HUES6 (cell line): ENCODE measurements at regions not wholly inside any gene's neighbourhood (a gene's known extent, or its start where the extent isn't known, plus 50 kb on each side); places are given as distances from the start of the nearest gene placed in this dataset.

Source experiments
- H3K27ac ChIP-seq: 2 replicates; pipeline ENCODE4 v1.7.0; 2013; ENCODE audit warnings: low read depth, mild to moderate bottlenecking, low read length, inconsistent platforms
- H3K27me3 ChIP-seq: 2 replicates; pipeline ENCODE4 v1.6.1; 2013; ENCODE audit warnings: low read length; ENCODE audit not compliant: control insufficient read depth, insufficient read depth
- H3K36me3 ChIP-seq: 2 replicates; pipeline ENCODE4 v1.6.1; 2013; ENCODE audit warnings: low read length; ENCODE audit not compliant: control insufficient read depth, insufficient read depth
- H3K4me1 ChIP-seq: 2 replicates; pipeline ENCODE4 v1.6.1; 2013; ENCODE audit warnings: low read length; ENCODE audit not compliant: control insufficient read depth, insufficient read depth
- H3K4me3 ChIP-seq: 2 replicates; pipeline ENCODE4 v1.5.1; 2013; ENCODE audit warnings: low read depth, low read length
- H3K9ac ChIP-seq: one replicate; pipeline ENCODE4 v1.6.1; 2013; ENCODE audit warnings: mild to moderate bottlenecking, low read length
- H3K9me3 ChIP-seq: 2 replicates; pipeline ENCODE4 v1.6.1; 2013; ENCODE audit warnings: low read depth, low read length; ENCODE audit not compliant: control insufficient read depth, insufficient read depth

- no peak overlapping the region for H3K27ac ChIP-seq
- H3K4me1 ChIP-seq: peaks cover 19% of the 10 kb centered on the region
- no peaks in the 10 kb centered on the region for H3K36me3 ChIP-seq
- no peaks in the 10 kb centered on the region for H3K27me3 ChIP-seq
- H3K9ac ChIP-seq: no peak overlapping the region
- H3K4me3 ChIP-seq: no peak overlapping the region
- no peaks in the 10 kb centered on the region for H3K9me3 ChIP-seq
Observed at GRCh38 chr3:72579581-72580245, 268.5 kb downstream of the SHQ1 start.

- no peak overlapping the region for H3K4me3 ChIP-seq
- H3K9ac ChIP-seq: no peak overlapping the region
Observed at GRCh38 chr3:72579191-72579580, 269.1 kb downstream of the SHQ1 start.

GRCh38 chr3:72577190-72577589, 271.1 kb downstream of the SHQ1 start:
- Histone ChIP-seq H3K9me3 (no peaks in the 10 kb centered on the region), H3K27me3 (no peaks in the 10 kb centered on the region), H3K4me1 (peaks cover 11% of the 10 kb centered on the region), H3K4me3 (no peak overlapping the region), H3K9ac (no peak overlapping the region), H3K36me3 (no peaks in the 10 kb centered on the region), H3K27ac (no peak overlapping the region)

More at GRCh38 chr3:72579191-72579580, 269.1 kb downstream of the SHQ1 start:
- H3K27me3 ChIP-seq: no peaks in the 10 kb centered on the region
- H3K27ac ChIP-seq: no peak overlapping the region
- peaks cover 19% of the 10 kb centered on the region for H3K4me1 ChIP-seq
- H3K36me3 ChIP-seq: no peaks in the 10 kb centered on the region
- H3K9me3 ChIP-seq: no peaks in the 10 kb centered on the region

GRCh38 chr3:72576563-72576962, 271.7 kb downstream of the SHQ1 start:
- Histone ChIP-seq H3K9me3 (no peaks in the 10 kb centered on the region), H3K27me3 (no peaks in the 10 kb centered on the region), H3K9ac (no peak overlapping the region), H3K4me3 (no peak overlapping the region), H3K27ac (no peak overlapping the region), H3K36me3 (no peaks in the 10 kb centered on the region), H3K4me1 (peaks cover 13% of the 10 kb centered on the region)

DNA sequence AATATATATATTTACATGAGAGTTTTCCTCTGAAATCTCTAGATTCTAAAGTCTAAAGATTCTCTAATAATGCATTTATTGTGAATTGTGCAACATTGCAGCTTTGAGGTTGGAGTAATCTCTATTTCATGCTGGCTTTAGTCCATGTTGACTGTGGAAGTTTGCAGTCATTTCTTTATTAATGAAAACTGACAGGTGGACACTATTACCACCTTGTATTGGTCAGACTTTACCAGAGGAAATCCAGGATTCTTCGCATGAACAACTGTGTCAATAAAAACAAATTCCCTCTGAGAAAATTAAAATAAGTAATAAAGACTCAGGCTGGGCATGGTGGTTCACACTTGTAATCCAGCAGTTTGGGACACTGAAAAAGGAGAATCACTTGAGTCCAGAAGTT, 274.1 kb downstream of the SHQ1 start:
- H3K27me3 ChIP-seq: no peaks in the 10 kb centered on the region
- no peak overlapping the region for H3K27ac ChIP-seq
- H3K4me3 ChIP-seq: no peak overlapping the region
- H3K4me1 ChIP-seq: peaks cover 17% of the 10 kb centered on the region; the same call in 1 of the 2 replicates
- no peak overlapping the region for H3K9ac ChIP-seq
- H3K36me3 ChIP-seq: no peaks in the 10 kb centered on the region
- no peaks in the 10 kb centered on the region for H3K9me3 ChIP-seq

DNA sequence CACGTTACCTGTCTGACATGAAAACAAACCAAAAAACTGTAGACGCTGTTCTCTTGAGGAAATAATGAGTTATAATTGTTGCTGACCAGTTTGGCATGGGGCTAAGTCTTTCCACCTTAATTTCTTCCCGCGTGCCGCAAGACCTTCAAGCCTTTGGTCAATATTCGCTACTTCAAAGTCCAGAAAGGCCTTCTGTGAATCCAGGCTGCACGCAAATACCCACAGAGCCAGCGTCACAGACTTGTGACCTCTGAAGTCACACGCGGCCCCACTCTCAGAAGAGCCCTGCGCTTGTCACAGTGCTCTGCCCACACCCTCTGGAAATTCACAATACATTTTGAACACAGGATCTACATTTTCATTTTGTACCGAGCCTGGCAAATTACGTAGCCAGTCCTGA, 275.2 kb downstream of the SHQ1 start:
- no peak overlapping the region for H3K27ac ChIP-seq
- no peak overlapping the region for H3K9ac ChIP-seq
- H3K9me3 ChIP-seq: no peaks in the 10 kb centered on the region
- H3K36me3 ChIP-seq: no peaks in the 10 kb centered on the region
- no peak overlapping the region for H3K4me3 ChIP-seq
- H3K27me3 ChIP-seq: no peaks in the 10 kb centered on the region
- peaks cover 17% of the 10 kb centered on the region; the same call in 1 of the 2 replicates for H3K4me1 ChIP-seq

DNA sequence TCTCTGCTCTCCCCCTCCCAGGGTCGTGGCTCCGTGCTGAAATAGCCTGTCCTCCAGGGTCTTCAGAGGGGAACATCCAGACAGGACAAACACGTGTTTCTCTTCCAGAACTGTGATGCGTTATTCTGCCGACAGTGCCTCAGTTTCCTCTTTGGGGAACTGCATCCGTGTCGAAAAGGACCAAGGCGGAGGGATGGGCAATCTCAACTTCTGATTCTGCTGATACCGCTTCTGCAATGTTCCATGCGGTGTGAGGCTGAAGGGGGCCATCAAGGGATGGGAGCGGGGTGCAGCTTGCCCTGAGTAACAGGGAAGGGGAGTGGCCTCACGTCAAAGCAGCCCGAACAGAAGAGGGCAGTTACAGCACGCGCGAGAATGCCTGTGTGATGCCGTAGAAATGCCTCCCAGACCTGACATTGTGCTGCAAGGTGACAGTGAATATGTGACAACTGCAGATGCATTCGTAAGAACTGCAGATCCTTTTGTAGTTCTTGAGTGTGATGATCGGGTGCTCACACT, 275.7 kb downstream of the SHQ1 start:
- Histone ChIP-seq H3K36me3 (no peaks in the 10 kb centered on the region), H3K9me3 (no peaks in the 10 kb centered on the region), H3K4me3 (no peak overlapping the region), H3K4me1 (peaks cover 17% of the 10 kb centered on the region; the same call in 1 of the 2 replicates), H3K9ac (no peak overlapping the region), H3K27ac (no peak overlapping the region), H3K27me3 (no peaks in the 10 kb centered on the region)

GRCh38 chr3:72571638-72572114, 276.6 kb downstream of the SHQ1 start:
- Histone ChIP-seq H3K4me3 (no peak overlapping the region), H3K36me3 (no peaks in the 10 kb centered on the region), H3K27me3 (no peaks in the 10 kb centered on the region), H3K27ac (no peak overlapping the region), H3K9ac (no peak overlapping the region), H3K9me3 (no peaks in the 10 kb centered on the region), H3K4me1 (peaks cover 17% of the 10 kb centered on the region; the same call in 1 of the 2 replicates)

- no peak overlapping the region for H3K27ac ChIP-seq
Observed at GRCh38 chr3:72571052-72571451, 277.2 kb downstream of the SHQ1 start.

DNA sequence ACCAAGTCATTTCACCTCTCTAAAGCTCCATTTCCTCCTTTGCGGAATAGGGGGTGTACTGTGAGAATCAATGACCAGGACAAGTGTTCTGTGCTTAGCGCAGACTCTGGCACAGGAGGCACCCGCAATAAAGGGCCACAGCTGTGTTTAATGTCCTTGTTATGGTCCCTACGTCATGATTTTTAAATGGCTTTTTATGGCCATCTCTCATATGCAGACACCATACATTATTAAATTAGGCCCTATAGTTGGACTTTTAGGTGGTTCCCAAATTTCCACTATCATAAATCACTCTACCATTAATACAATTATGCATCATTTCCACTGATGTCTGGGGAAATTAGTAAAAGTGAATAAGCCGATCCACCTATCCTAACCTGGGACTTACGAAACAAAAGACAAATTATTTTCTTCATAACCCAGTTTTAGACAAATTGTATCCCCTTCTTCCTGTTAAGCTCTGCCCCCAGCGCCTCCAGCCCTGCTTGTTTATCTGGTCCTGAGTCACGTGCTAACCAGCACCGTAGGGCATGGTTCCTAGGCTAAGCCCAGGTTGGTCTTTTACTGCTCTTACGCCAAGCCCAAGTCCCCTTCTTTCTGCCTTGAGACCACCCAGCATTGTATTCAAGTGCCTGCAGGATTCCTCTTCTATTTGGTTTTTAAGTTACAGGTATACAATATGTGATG, 278.3 kb downstream of the SHQ1 start:
- no peak overlapping the region for H3K27ac ChIP-seq
- no peaks in the 10 kb centered on the region for H3K36me3 ChIP-seq
- peaks cover 23% of the 10 kb centered on the region; the same call in 1 of the 2 replicates for H3K4me1 ChIP-seq
- no peak overlapping the region for H3K9ac ChIP-seq
- H3K27me3 ChIP-seq: no peaks in the 10 kb centered on the region
- H3K9me3 ChIP-seq: no peaks in the 10 kb centered on the region
- H3K4me3 ChIP-seq: no peak overlapping the region

More at GRCh38 chr3:72571052-72571451, 277.2 kb downstream of the SHQ1 start:
- Histone ChIP-seq H3K36me3 (no peaks in the 10 kb centered on the region), H3K27me3 (no peaks in the 10 kb centered on the region), H3K9me3 (no peaks in the 10 kb centered on the region), H3K4me3 (no peak overlapping the region), H3K9ac (no peak overlapping the region), H3K4me1 (peaks cover 17% of the 10 kb centered on the region; the same call in 1 of the 2 replicates)

DNA sequence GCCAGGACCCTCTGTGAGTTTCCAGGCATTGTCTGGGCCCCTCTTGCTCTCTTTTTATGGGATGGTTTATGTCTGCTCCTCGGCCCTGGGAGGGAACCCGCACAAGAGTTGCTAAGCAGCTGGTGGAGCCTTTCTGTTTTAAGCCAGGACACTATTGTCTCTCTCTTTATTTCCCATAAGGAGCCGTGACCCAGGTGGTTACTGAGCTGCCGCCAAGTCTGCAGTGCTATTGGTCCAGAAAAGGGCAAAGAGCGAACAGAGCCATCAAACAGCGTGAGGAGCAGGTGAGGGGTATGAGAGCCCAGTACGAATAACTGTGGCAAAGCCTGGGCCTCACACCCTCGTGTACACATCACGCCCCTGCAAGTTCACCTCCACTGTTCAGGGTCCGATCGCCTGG, 280.2 kb downstream of the SHQ1 start:
- no peaks in the 10 kb centered on the region for H3K9me3 ChIP-seq
- no peak overlapping the region for H3K27ac ChIP-seq
- no peak overlapping the region for H3K4me3 ChIP-seq
- no peaks in the 10 kb centered on the region for H3K27me3 ChIP-seq
- H3K9ac ChIP-seq: no peak overlapping the region
- peaks cover 23% of the 10 kb centered on the region; the same call in 1 of the 2 replicates for H3K4me1 ChIP-seq
- no peaks in the 10 kb centered on the region for H3K36me3 ChIP-seq
